ENCODE measurements at regions not wholly inside any gene's neighbourhood (a gene's known extent, or its start where the extent isn't known, plus 50 kb on each side); places are given as distances from the start of the nearest gene placed in this dataset.

DNA sequence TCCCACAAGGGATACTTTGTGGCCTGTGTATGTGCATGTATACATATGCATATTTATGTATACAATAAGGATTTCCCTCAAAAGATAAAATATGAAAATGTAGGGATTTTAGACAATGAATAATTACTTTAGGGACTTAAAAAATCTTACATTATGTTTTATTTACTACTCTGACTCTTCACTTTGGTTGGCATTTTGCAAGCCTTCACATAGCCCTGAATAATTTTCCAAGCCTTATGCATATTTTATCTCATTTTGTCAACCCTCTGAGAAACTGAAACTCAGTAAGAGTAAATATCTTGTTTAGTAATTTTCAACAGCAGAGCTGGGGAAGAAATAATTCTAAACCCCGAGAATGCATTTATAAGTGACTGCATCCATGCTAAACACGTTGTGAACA is 153.0 kb upstream of the SLC24A2 start:
- ATAC-seq, result no peak
- ChIA-PET POLR2A (interaction anchor here (0.6 kb wide), 1 partner anchor 571 kb away, joined by 3 read pairs; no protein-coding TSS in a partner anchor), CTCF (ENCODE audit: low intra/inter-chr PET ratio) (no interaction called here)
- BruUV-seq (replicated peaks), result no TSS peak
- Histone ChIP-seq H3K9me1 (ENCODE audit: control insufficient read depth, insufficient read depth, low read length) (no peaks in the 10 kb centered on the region), H3K79me2 (ENCODE audit: control insufficient read depth, insufficient read depth, low read length) (no peaks in the 10 kb centered on the region), H3K4me3 (no peak overlapping the region), H3K27ac (ENCODE audit: extremely low read depth, low read depth, low read length) (no peak overlapping the region), H3K9ac (ENCODE audit: insufficient read depth in 1 of 2, low read depth in 2 of 2, low read length in 2 of 2) (no peak overlapping the region), H3K4me2 (ENCODE audit: insufficient read depth, low read length) (no peak overlapping the region), H3K36me3 (ENCODE audit: control insufficient read depth, insufficient read depth, low read length) (no peaks in the 10 kb centered on the region), H3K4me1 (replicated peaks in 1 of 2; ENCODE audit: control insufficient read depth in 2 of 2, insufficient read depth in 2 of 2, low read length in 2 of 2) (no peaks in the 10 kb centered on the region), H3K27me3 (ENCODE audit: control insufficient read depth in 2 of 2, insufficient read depth in 2 of 2, low read length in 2 of 2) (no peaks in the 10 kb centered on the region), H3K9me3 (replicated peaks; ENCODE audit: control insufficient read depth, insufficient read depth, low read depth, low read length) (no peaks in the 10 kb centered on the region), H4K20me1 (replicated peaks; ENCODE audit: control insufficient read depth, insufficient read depth, low read length) (no peaks in the 10 kb centered on the region), H2AFZ (ENCODE audit: low read depth, low read length) (no peak overlapping the region)
- no peak for FAIRE-seq
- WGBS (ENCODE audit: insufficient coverage, low coverage, missing lambda C conversion rate), result 4% methylated on average over 2 of the region's 2 CpGs
- intact Hi-C loops (cut with micrococcal nuclease), result no loop called here
- no peak for DNase-seq (ENCODE audit: extremely low read depth in 1 of 4, low spot score in 3 of 4)
- in situ Hi-C loops (cut with MboI), result no loop called here
- TF ChIP-seq ZNF561 (CRISPR knock-in tag; conservative IDR thresholded peaks at IDR 0.05), result no peak
- no peak for TF ChIP-seq TEAD1 (CRISPR knock-in tag; IDR thresholded peaks at IDR 0.05)
- no peak for TF ChIP-seq NR2C1 (IDR thresholded peaks at IDR 0.05)
- no peak for TF ChIP-seq NR2C1 (tag; IDR thresholded peaks at IDR 0.05)
- TF ChIP-seq, protein P1, sequence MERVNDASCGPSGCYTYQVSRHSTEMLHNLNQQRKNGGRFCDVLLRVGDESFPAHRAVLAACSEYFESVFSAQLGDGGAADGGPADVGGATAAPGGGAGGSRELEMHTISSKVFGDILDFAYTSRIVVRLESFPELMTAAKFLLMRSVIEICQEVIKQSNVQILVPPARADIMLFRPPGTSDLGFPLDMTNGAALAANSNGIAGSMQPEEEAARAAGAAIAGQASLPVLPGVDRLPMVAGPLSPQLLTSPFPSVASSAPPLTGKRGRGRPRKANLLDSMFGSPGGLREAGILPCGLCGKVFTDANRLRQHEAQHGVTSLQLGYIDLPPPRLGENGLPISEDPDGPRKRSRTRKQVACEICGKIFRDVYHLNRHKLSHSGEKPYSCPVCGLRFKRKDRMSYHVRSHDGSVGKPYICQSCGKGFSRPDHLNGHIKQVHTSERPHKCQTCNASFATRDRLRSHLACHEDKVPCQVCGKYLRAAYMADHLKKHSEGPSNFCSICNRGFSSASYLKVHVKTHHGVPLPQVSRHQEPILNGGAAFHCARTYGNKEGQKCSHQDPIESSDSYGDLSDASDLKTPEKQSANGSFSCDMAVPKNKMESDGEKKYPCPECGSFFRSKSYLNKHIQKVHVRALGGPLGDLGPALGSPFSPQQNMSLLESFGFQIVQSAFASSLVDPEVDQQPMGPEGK (CRISPR knock-in tag; IDR thresholded peaks at IDR 0.05; ENCODE audit: borderline replicate concordance), result no peak
- no peak for TF ChIP-seq JUND (IDR thresholded peaks at IDR 0.05; ENCODE audit: borderline replicate concordance, low read depth, low read length)
- TF ChIP-seq JUND (tag; IDR thresholded peaks at IDR 0.05; ENCODE audit: borderline replicate concordance, low read depth, low read length), result no peak
- TF ChIP-seq LARP7 (IDR thresholded peaks at IDR 0.05), result no peak
- no peak for TF ChIP-seq ZKSCAN3 (CRISPR knock-in tag; IDR thresholded peaks at IDR 0.05)
- TF ChIP-seq, protein P2, sequence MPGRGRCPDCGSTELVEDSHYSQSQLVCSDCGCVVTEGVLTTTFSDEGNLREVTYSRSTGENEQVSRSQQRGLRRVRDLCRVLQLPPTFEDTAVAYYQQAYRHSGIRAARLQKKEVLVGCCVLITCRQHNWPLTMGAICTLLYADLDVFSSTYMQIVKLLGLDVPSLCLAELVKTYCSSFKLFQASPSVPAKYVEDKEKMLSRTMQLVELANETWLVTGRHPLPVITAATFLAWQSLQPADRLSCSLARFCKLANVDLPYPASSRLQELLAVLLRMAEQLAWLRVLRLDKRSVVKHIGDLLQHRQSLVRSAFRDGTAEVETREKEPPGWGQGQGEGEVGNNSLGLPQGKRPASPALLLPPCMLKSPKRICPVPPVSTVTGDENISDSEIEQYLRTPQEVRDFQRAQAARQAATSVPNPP (IDR thresholded peaks at IDR 0.05; ENCODE audit: borderline replicate concordance, insufficient read depth, insufficient read length), result no peak
- no peak for TF ChIP-seq PCBP1 (IDR thresholded peaks at IDR 0.05; ENCODE audit: low read depth, low read length, poor library complexity, severe bottlenecking)
- no peak for TF ChIP-seq CBX1 (IDR thresholded peaks at IDR 0.05; ENCODE audit: low read depth)
- TF ChIP-seq, protein P3, sequence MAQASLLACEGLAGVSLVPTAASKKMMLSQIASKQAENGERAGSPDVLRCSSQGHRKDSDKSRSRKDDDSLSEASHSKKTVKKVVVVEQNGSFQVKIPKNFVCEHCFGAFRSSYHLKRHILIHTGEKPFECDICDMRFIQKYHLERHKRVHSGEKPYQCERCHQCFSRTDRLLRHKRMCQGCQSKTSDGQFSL (CRISPR knock-in tag; IDR thresholded peaks at IDR 0.05), result no peak
- TF ChIP-seq, protein P3 (tag; IDR thresholded peaks at IDR 0.05), result no peak
